Esophagus muscularis mucosa (tissue), 4 donors: ENCODE measurements at regions not wholly inside any gene's neighbourhood (a gene's known extent, or its start where the extent isn't known, plus 50 kb on each side); places are given as distances from the start of the nearest gene placed in this dataset.

Experiments
- DNase-seq: peaks from one replicate; pipeline ENCODE4 v3.0.0-alpha.2; 2017; ENCODE audit errors: extremely low spot score
- H3K27ac ChIP-seq, 4 donors: fragments of 200-600 bp; sonication (generic); replicated peaks in 1 of 4; 1 replicate in 3 of 4; 2 replicates in 1 of 4; pipeline ENCODE4 v1.5.1; 2016 to 2019; ENCODE audit warnings: mild to moderate bottlenecking in 1 of 4
- H3K27me3 ChIP-seq, 4 donors: fragments of 200-600 bp; sonication (generic); one replicate each; pipeline versions ENCODE4 v1.5.1 to v1.6.0; 2016 to 2019
- H3K36me3 ChIP-seq, 4 donors: fragments of 200-600 bp; sonication (generic); one replicate each; pipeline ENCODE4 v1.5.1; 2016 to 2019
- H3K4me1 ChIP-seq, 4 donors: fragments of 200-600 bp; sonication (generic); one replicate each; pipeline ENCODE4 v1.5.1; 2016 to 2019
- H3K4me3 ChIP-seq, 4 donors: fragments of 200-600 bp; sonication (generic); 1 replicate in 2 of 4; 2 replicates in 2 of 4; pipeline ENCODE4 v1.5.1; 2016 to 2019; ENCODE audit warnings: mild to moderate bottlenecking in 4 of 4, moderate library complexity in 1 of 4
- H3K9me3 ChIP-seq, 4 donors: fragments of 200-600 bp; sonication (generic); 1 replicate in 3 of 4; 2 replicates in 1 of 4; pipeline ENCODE4 v1.5.1; 2016 to 2019
- EP300 ChIP-seq: sonication (generic); formaldehyde crosslinking; IDR thresholded peaks from one replicate; pipeline ENCODE4 v1.6.1; 2017; ENCODE audit warnings: antibody characterized with exemption
- POLR2A ChIP-seq: fragments of 450-650 bp; IDR thresholded peaks from one replicate; pipeline ENCODE4 v1.6.1; 2017; ENCODE audit warnings: antibody characterized with exemption, moderate library complexity, mild to moderate bottlenecking, low read depth
- POLR2AphosphoS5 ChIP-seq, 2 donors: sonication (generic); formaldehyde crosslinking; IDR thresholded peaks; one replicate each; pipeline ENCODE4 v1.6.1; 2017; ENCODE audit warnings: antibody characterized with exemption in 2 of 2
- WGBS: methylation state at CpG from one replicate; pipeline ENCODE4 v1.1.5; 2018; 5-methylcytosine and 5-hydroxymethylcytosine counted together
- intact Hi-C: fragments of 100-400 bp; cut with DNase I; formaldehyde crosslinking; loops from one replicate; pipeline ENCODE4 v1.15.1; 2023
- TF ChIP-seq, protein P1 (sequence below), 3 experiments: fragments of 200-600 bp in 2 of 3; fragments of 450-650 bp in 1 of 3; sonication (generic) in 2 of 3; IDR thresholded peaks; one replicate each; pipeline ENCODE4 v1.5.1; 2017 to 2019; ENCODE audit warnings: antibody characterized with exemption in 3 of 3, mild to moderate bottlenecking in 2 of 3, moderate library complexity in 1 of 3

DNA sequence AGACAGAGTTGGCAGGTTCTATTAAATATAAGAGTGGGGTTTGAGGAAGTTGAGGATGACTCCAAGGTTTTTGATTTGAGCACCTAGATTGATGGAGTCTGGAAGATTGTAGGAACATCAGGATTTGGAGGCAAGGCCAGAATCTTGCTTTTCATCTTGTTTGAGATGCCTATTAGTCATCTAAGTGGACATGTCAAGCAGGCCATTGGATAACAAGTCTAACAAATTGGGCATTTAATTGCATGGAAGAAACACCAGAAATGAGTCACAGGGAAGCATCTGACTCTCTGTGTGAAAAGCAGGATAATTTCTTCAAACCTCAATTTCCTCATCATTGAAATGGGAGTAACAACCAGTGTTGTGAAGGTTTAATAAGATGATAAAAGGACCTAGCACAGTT is 53.3 kb upstream of the ARL15 start:
- Histone ChIP-seq H3K4me1 (peaks cover 2 to 12% (median 6%) of the 10 kb centered on the region in 4 donors), H3K27me3 (no peaks in the 10 kb centered on the region), H3K27ac (no peak overlapping the region), H3K9me3 (no peaks in the 10 kb centered on the region), H3K36me3 (no peaks in the 10 kb centered on the region), H3K4me3 (no peak overlapping the region)
- intact Hi-C loops = no loop called here
- TF ChIP-seq, protein P1, sequence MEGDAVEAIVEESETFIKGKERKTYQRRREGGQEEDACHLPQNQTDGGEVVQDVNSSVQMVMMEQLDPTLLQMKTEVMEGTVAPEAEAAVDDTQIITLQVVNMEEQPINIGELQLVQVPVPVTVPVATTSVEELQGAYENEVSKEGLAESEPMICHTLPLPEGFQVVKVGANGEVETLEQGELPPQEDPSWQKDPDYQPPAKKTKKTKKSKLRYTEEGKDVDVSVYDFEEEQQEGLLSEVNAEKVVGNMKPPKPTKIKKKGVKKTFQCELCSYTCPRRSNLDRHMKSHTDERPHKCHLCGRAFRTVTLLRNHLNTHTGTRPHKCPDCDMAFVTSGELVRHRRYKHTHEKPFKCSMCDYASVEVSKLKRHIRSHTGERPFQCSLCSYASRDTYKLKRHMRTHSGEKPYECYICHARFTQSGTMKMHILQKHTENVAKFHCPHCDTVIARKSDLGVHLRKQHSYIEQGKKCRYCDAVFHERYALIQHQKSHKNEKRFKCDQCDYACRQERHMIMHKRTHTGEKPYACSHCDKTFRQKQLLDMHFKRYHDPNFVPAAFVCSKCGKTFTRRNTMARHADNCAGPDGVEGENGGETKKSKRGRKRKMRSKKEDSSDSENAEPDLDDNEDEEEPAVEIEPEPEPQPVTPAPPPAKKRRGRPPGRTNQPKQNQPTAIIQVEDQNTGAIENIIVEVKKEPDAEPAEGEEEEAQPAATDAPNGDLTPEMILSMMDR (IDR thresholded peaks at IDR 0.05) = no peak
- TF ChIP-seq POLR2A (no peak), EP300 (no peak), POLR2AphosphoS5 (IDR thresholded peaks at IDR 0.05) (no peak)
- DNase-seq = no peak

DNA sequence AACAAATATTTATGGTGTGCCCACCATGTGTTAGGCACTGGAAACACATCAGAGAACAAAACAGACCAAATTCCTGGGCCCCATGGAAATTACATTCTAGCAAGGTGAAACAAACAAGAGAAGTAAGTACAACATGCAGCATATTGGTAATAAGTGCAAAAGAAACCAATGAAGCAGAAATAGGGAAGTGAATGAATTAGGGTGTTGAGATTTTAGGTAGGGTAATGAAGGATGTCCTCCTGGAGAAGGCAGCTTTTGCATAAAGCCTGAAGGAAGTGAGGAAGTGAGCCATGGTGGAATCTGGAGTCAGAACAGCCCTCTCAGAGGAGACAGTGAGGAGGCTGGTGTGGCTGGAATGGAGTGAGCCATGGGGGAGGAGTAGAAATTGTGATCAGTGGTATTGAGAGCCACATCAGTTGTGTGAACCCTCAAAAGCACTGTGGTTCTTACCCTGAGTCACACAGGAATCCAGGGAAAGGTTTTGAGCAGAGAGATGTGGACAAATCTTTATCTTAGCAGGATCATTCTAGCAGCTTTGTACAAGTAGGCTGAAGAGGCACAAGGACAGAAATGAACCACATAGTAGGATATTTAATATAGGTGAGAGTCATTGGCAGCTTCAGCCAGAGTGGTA is 52.7 kb upstream of the ARL15 start:
- Histone ChIP-seq H3K27me3 (no peaks in the 10 kb centered on the region), H3K4me3 (no peak overlapping the region), H3K4me1 (peaks cover 2 to 12% (median 6%) of the 10 kb centered on the region in 4 donors), H3K9me3 (no peaks in the 10 kb centered on the region), H3K27ac (no peak overlapping the region), H3K36me3 (no peaks in the 10 kb centered on the region)
- TF ChIP-seq POLR2A (no peak), EP300 (no peak), POLR2AphosphoS5 (IDR thresholded peaks at IDR 0.05) (no peak)
- TF ChIP-seq, protein P1 (IDR thresholded peaks at IDR 0.05) = no peak
- intact Hi-C loops = no loop called here
- no peak for DNase-seq

DNA sequence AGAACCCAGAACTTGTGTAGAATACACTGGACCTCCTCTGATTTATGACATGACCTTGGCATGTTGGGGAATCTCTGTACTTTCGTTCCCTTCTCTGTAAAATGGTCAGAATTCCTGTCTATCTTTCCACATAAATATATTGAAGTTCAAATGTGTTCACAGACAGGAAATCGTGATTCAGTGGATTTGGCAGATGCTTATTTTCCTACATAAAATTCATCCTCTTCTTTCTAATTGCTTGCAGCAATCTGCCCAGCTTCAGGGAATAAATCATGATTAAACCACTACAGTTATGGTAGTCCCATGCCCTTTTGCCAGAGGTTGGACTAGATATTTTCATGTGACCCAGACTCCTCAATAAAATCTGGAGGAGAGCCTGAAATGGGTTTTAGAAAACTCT is 52.1 kb upstream of the ARL15 start:
- Histone ChIP-seq H3K27me3 (no peaks in the 10 kb centered on the region), H3K4me1 (peaks cover 2 to 12% (median 6%) of the 10 kb centered on the region in 4 donors), H3K36me3 (no peaks in the 10 kb centered on the region), H3K27ac (no peak overlapping the region), H3K4me3 (no peak overlapping the region), H3K9me3 (no peaks in the 10 kb centered on the region)
- intact Hi-C loops = no loop called here
- TF ChIP-seq POLR2A (no peak), EP300 (no peak), POLR2AphosphoS5 (IDR thresholded peaks at IDR 0.05) (no peak)
- TF ChIP-seq, protein P1 (IDR thresholded peaks at IDR 0.05) = no peak
- DNase-seq = no peak
- WGBS = 52% methylated on average over 2 of the region's 2 CpGs

DNA sequence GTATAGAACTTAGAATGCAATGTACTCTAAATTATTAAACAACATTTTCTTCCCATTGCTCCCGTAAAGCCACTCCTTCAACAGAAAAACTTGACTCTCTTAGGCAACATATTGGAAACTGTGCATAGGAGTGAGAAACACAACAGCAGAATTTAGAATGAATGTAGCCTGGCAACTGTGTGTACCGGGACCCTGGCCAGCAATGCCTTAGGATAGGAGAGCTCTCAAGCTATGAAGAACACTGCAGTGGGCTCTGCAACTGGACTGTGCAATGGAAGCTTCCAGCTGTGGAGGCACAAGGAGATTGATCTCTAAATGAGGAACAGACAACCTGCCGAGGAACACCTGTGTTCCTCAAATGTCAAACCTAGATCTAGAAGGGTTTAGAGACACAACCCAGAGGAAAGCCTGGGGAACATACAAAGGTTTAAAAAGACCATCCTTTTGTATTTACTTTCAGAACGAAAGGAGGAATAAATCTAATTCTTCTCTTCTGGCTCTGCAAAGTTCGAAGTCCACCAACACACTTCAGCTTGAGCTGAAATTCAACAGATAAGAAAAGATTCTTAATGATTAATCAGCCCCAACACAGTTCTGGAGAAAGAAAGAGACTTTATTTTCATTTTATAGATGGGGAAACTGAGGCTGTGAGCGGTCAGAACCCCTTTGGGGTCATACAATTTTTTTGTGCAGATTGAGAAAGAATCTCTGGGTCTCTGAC is 51.5 kb upstream of the ARL15 start:
- no peaks in the 10 kb centered on the region for H3K9me3 ChIP-seq
- H3K36me3 ChIP-seq = no peaks in the 10 kb centered on the region
- TF ChIP-seq, protein P1 (IDR thresholded peaks at IDR 0.05) = no peak
- TF ChIP-seq POLR2A (no peak), POLR2AphosphoS5 (IDR thresholded peaks at IDR 0.05) (no peak), EP300 (no peak)
- intact Hi-C loops = no loop called here
- no peaks in the 10 kb centered on the region for H3K27me3 ChIP-seq
- H3K27ac ChIP-seq = no peak overlapping the region
- H3K4me1 ChIP-seq = peaks cover 2 to 12% (median 6%) of the 10 kb centered on the region in 4 donors
- 72% methylated on average over 6 of the region's 6 CpGs for WGBS
- no peak for DNase-seq
- H3K4me3 ChIP-seq = no peak overlapping the region
